GM19455 (cell line): ENCODE measurements at regions not wholly inside any gene's neighbourhood (a gene's known extent, or its start where the extent isn't known, plus 50 kb on each side); places are given as distances from the start of the nearest gene placed in this dataset.
"Not testable (repeated sequence)": the region's sequence is repeated elsewhere in the genome, so short reads cannot be mapped to it uniquely, and the experiment has no call there.

ENCODE experiments used
- ATAC-seq: cut with Tn5 transposase; IDR thresholded peaks from one replicate; pipeline ENCODE4 v1.9.1; 2021; ENCODE audit not compliant: unreplicated experiment

DNA sequence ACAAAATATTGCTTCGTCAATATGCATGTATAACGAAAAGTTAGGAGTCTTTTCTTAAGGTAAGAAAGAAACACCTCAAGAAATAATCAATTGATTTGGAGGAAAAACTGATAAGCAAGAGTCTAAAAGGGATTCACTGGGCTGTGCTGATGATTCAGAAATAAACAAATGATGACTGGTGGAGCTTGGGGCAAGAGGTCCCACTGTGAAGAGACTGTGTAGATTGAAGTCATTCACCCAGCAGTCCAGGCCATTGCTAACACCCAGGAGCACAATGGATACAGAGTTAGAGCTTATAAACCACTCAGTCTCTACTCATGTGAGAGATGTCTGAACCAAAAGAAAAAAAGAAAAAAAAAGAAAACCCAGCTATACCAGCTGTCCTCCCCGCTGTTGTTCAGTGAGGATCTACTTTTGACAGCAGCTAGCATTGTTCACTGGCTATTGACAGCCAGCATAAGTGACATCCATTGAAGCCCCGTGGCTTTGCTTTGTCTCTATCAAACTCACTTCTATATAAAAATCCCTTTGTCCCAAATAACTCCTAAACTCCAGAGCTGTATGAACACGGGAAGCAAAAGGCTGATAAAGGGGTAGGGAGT is 255.5 kb downstream of the KCTD12 start:
- ATAC-seq: no peak

DNA sequence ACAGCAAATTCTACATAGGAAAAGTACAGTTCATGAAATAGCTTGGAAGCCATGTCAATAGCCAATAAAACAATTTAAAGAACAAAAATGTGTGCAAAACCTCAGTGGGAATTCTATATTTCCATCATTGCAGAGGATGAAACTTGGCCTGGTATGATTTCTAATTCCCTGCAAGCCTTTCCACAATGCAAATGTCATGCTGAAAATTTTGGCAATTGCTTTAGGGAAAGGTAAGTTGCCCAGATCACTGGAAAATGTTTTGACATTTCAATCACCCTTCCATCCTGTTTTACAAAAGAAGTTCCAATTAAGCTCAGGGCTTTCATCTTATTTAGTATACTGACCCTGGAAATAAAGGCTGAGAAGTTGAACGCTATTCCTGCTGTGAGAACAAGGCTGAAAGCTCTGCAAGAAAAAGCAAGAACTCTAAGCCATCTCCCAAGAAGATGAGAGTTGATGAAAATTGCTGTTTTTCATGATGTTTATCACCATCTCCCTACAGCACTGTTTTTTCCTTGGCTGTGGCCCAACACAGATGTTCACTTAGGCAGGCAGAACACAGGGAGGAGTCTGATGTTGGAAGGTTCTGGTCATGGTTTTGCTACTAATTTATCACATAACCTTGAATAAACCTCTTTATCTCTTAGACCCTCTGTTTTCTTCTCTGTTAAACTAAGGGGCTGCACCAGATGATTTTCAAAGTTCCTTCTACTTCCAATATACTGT is 263.7 kb downstream of the KCTD12 start:
- no peak for ATAC-seq

DNA sequence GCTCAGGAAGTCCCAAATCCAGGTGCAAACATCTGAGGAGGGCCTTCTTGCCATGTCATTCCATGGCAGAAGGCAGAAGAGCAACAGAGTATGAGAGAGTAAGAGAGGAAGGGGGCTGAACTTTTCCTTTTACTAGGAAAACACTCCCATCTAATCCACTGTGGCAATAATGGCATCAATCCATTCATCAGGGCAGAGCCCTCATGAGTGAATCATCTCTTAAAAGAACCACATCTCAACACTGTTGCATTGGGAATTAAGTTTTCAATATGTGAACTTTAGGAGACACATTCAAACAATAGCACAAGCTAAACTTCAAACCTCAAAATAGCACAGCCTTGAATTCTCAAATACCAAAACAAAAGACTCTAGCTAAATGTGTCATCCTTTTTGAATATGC is 264.5 kb downstream of the KCTD12 start:
- no peak for ATAC-seq

DNA sequence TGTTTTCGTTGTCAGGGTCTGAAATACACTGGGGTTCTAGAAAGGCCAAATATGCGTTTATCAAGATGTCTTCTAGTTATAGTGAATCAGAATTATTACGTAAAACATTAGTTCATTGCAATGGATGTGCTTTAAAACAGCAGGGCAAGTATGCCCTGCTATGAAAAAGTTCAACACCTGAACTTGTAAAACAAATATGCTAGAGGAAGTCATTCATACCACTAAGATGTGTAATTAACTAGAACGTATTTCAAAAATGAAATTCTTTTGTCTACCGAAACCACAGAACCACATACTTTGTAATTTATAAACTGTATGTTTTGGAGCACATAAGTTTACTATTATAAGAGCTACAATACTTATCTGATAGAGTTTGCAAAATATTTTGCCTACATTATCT is 266.2 kb downstream of the KCTD12 start:
- ATAC-seq: no peak

DNA sequence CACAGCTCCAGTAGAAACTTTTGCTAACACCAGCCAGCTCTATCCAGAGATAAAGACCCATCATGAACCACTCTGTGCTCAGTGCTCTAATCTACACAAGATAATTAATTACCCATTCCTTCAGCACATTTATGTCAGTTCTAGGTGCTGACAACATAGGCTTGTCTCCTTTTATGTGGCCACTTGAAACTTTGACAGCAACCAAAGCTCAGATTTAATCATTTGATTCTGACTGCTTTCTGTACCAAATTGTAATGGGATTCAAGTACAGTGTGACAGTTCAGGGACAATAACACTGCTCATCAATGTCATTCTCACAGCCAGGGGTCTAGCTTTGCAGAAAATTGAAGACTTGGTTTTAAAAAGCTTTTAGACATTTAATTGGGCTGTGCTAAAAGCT is 266.6 kb downstream of the KCTD12 start:
- no peak for ATAC-seq

DNA sequence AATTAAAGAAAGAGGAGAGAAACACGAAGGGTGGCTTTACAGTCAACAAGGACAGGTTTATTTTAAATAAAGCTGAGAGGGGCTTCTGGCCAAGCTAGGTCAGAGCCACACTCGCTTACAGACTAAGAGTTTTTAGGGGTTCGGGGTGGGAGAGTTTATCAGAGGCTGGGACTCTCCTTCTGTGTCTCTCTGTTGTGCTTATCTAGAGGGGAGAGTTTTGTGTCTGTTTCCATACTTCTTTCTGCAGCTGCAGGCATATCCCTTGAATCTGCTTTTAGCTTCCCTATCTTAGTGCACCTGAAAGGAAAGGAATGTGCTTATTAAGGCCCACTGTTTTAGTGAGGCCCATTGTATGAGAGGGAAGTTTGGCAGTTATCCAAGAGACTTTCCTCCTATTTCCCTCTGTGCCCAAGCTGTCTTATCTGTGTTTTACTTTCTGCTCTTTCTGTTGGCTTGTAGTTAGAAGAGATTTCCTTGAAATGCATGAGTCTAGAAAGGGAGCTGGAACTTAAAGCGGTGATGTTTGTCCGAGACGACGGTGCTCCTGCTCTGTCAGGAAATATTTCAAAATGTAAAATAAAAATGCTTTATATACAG is 275.3 kb downstream of the KCTD12 start:
- no peak for ATAC-seq

DNA sequence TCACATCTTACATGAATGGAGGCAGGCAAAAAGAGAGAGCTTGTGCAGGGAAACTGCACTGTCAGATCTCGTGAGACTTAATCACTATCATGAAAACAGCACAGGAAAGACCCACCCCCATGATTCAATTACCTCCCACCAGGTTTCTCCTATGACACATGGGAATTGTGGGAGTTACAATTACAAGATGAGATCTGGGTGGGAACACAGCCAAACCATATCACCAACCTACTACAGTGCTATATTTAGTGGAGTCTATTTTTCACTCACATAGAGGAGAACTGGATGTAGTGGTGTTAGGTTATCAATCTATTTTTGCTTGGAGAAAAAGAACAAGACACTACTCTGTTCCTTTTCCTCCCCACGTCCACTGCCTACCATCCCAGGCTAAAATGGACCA is 276.6 kb downstream of the KCTD12 start:
- ATAC-seq: no peak

DNA sequence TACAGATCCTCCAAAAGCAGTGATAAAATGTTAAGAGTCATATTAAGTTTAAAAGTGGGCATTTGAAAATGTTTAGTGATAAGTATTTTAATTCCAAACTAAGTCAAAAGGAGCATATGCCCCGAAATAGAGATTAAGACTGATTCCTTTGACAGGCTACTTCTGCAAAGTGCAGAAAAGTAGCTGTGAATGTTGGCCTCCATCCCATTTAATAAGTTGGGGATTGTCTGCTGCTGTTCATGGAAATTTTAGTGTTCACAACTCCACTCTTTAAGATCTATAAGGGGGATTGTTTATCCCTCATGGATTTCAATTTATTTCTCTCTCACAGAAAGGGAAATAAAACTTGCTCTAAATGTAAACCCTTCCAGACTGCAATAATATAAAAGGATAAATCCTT is 278.3 kb downstream of the KCTD12 start:
- no peak for ATAC-seq

DNA sequence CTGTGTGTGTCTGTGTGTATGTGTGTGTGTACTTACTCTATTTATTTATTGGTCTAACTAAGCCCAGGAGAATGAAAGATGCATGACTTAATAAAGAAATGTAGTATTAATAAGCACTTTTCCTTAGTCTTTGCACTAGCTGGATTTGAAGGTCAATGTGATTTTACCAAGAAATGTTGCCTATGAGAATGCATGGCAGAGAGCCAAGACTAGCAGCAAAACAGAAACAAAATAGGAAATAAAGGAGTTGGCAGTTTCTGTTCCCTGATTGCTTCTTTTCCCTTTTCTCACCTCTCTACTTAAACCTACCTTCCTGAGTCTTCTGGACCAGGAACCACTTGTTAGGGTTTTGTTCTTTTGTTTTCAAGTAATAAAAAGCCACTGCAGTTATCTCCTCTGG is 286.1 kb downstream of the KCTD12 start:
- no peak for ATAC-seq

DNA sequence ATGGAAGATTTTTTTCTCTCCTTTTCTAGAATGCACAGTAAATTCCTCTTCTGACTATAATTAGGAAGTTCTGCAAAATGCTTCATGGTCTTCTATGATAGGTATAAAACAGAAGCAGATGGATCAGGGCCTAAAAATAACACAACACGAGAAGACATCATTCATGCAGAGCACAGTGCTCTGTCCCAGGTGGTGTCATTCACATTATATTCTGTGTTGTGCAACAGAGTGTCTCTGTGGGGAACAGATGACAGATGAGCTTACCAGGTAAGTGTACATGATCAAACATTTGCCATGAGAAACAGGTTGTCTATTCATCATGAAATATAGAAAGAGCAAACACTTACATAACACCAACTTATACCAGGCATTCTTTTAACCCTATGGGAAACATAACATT is 288.3 kb downstream of the KCTD12 start:
- ATAC-seq: no peak

DNA sequence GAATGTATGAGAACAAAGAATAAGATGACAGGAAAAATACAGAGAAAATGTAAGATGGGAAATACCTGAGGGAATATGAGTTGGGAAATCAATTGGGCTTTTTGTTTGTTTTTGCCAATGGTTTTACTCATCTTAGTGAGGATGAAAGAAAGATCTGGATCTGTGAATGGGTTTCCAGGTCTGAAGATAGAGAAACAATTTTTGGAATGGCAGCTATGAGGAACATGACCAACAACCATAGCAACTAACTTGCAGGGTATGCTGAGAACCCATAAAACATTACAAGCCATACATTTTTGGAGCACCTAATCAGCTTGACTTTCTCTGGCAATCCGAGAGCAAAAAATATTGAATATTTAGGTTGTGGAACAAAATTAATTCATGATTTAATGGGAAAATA is 290.0 kb downstream of the KCTD12 start:
- ATAC-seq: no peak

DNA sequence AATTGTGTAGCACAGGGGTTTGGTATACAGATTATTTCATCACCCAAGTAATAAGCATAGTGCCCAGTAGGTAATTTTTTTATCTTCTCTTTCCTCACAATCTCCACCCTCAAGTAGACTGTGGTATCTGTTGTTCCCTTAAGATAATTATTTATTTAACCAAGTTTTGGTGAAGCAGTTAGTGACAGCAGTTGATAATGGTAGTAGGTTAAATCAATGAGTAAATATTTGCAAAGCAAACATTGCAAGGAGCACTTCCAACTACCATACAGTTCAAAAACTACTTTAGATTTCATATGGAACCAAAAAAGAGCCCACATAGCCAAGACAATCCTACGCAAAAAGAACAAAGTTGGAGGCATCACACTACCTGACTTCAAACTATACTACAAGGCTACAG is 291.8 kb downstream of the KCTD12 start:
- no peak for ATAC-seq

DNA sequence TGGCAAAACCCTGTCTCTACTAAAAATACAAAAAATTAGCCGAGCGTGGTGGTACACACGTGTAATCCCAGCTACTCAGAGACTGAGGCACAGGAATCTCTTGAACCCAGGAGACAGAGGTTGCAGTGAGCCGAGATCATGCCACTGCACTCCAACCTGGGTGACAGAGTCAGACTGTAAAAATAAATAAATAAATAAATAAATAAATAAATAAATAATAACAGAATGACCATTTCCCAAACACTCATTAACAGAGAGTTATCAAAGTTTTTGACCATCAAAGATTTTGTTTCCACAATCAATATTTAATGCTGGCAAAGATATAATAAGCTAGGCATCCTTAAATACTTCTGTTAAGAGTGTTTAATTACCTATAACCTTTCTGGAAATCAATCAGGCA is 299.4 kb downstream of the KCTD12 start:
- no peak for ATAC-seq

DNA sequence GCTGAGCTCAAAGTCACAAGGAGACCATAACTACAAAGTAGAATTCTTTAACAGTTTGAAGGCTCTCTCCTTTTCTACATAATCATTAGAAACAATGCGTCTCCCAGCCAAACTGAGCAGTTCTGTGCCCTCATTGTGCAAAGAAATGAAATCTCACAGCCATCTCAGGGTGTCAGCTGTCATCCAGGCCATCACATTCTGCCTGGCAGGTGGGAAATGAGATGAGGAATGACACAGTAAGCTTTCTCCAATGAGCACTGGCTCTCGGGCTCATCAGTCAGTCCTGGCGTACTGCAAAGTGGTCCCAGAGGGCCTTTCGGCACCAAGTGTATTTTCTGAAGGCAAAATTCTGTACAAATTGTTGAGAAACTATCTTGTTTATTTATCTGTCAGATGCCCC is 306.5 kb downstream of the KCTD12 start:
- ATAC-seq: no peak

DNA sequence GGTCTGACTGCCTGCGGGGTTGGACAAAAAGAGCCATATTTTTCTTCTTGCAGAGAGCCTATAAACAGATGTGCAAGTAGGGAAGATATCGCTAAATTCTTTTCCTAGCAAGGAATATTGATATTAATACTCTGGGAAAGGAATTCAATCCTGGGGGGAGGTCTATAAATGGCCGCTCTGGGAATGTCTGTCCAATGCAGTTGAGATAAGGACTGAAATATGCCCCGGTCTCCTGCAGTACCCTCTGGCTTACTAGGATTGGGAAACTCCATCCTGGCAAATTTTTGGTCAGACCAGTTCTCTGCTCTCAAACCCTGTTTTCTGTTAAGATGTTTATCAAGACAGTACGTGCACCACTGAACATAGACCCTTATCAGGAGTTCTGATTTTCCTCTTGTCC is 310.6 kb downstream of the KCTD12 start:
- not testable (repeated sequence) for ATAC-seq

DNA sequence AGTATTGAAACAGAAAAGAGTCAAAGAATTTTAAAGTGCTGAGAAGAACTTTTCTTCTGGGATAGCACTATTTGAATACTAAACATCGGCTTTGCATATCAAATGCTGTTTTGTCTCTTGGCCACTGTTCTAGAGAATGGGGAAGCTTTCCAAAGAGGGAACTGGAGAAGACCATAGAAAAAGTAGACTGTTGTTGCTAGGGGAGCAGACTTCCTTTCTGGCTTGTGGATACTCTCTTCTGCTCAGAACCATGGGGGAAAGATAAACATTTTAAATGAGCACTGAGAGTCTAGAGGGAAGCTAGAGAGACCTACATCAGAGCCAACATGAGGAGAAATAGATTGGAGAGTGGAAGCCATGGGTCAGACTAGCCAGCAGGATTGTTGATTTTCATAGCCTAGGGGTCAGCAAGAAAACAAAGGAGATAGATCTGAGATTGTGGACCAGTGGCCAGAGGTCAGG is 315.7 kb downstream of the KCTD12 start:
- no peak for ATAC-seq

DNA sequence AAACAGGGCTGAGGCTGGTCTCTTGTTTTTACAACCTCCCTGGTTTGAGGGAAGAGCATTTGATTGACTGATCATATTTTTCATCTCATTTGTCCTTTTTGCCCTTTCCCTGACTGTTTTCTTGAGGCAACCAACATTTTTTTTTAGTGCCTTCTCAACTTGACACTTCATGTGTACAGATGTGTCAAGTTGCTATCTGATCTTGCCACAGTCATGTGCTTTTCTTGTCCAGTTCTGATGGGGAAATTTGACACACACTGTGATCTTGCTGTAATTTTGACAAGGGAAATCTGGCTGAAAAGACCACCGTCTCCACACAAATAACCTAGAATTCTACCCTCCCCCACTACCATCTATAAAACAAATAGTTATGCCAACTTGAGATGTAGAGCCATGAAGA is 329.6 kb downstream of the KCTD12 start:
- ATAC-seq: no peak

DNA sequence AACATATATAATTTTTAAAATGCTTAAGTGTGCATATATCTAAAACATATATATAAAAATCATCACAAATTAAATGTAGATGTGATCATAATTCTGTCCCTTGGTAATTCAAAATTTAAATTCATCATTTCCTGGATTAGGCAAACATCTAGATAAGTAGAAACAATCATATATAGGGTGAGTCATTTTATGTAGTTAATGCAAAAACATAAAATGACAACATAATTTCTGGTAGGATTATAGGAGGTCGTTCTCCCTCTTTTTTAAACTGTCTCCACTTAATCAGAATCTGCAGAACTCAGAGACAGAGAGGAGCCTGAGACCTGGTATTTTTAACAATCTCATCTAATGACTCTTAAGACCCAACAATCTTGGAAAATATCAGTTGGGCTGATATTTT is 333.4 kb downstream of the KCTD12 start:
- ATAC-seq: no peak

DNA sequence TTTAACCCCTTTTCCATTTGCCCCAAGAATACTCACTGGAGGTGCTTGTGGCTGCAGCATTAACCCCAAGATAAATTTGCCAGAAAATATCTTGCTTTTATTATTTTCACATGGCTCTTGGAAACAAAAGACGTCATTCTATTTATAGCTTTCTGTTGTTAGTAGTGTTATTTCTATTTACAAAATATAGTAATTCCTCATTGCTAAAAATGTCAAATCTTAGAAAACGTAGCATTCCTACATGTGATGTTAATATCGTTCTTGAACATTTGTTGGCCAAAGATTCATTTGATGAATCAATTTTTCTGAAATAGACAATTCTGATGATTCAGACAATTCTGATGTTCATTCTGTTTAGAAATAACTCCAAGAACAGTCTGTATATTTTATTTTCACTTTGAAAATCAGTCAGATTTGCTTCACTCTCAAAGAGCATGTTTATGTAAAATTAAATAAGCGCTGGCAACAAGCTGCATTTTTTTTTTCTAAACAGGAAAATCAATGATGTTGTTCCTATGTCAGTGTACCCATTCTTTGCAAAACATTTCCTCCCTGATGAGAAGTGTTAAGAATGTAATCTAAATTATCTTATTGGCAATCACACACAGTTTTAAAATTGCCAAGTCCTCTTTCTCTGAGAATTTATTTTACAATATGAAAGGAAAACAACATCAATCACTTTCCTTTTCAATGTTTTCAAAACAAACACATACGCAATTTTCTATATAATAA is 334.0 kb downstream of the KCTD12 start:
- ATAC-seq: no peak

DNA sequence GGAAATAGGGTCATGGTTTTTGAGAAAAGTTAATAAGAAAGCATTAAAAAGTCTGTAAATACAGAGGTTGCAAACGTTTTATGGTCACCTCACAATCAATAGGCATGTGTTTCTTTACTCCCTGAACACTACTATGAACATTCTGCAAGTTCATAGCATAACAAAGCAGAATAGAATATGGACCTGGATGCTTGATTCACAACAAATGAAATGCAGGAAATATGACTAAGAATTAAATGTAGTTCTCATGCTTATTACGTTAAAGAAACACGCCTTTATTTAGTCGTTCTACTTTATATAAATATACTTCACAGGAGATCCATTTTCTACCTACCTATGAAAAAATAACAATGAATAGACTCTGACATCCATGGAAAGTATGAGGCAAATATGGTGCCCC is 344.0 kb downstream of the KCTD12 start:
- no peak for ATAC-seq

DNA sequence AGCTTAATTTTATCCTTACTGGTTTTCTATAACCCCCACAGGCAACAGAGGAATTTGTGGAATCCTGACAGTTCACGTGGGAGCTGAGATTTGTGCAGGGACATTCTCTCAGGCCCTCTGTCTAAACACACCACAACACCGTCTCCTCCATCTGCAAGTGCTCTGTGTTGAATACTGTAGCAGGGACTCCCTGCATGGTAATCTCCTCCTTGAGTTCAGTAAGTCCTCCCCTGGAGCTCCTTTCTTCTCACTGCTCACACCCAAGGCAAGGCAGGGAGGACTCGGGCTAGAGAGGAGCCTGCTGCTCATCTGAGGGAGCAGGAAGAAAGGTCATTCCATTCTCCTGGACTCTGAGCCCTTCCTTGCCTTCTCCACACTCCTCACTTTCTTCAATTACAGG is 348.2 kb downstream of the KCTD12 start:
- no peak for ATAC-seq

DNA sequence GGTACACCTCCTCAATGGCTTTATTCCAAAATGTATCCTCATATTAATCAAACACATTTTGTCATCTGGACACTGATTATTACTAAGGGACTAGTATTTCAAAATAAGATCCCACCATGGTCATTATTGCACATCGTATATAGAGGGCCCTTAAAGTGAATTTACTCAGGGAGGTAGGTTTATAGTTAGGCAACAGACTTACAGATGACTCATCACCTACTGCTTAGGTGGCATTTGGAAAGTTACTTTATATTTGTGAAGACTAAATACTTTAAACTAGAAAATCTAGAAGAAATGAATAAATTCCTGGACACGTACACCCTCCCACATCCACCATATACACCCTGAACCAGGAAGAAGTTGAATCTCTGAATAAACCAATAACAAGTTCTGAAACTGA is 353.0 kb downstream of the KCTD12 start:
- ATAC-seq: no peak
